ENCODE measurements at regions not wholly inside any gene's neighbourhood (a gene's known extent, or its start where the extent isn't known, plus 50 kb on each side); places are given as distances from the start of the nearest gene placed in this dataset.
"Not testable (repeated sequence)": the region's sequence is repeated elsewhere in the genome, so short reads cannot be mapped to it uniquely, and the experiment has no call there.

GRCh38 chr10:130935128-130935439 is 376.4 kb downstream of the TCERG1L start:
- DNase-seq (ENCODE audit: low read depth), result no peak

- DNase-seq (ENCODE audit: low read depth), result no peak
Measured at GRCh38 chr10:130935897-130936550, 375.5 kb downstream of the TCERG1L start.

GRCh38 chr10:130936851-130937250 is 374.7 kb downstream of the TCERG1L start:
- no peak for DNase-seq (ENCODE audit: low read depth)

- DNase-seq (ENCODE audit: low read depth), result no peak
Measured at GRCh38 chr10:130938051-130938450, 373.5 kb downstream of the TCERG1L start.

DNA sequence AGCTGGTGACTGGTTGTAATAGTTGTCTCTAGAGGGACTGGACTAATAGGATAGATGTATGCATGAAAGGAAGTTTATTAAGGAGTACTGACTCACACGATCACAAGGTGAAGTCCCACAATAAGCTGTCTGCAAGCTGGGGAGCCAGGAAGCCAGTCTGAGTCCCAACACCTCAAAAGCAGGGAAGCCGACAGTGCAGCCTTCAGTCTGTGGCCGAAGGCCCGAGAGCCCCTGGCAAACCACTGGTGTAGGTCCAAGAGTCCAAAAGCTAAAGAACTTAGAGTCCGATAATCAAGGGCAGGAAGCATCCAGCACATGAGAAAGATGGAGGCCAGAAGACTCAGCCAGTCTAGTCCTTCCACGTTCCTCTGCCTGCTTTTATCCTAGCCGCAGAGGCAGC is 372.6 kb downstream of the TCERG1L start:
- not testable (repeated sequence) for DNase-seq (ENCODE audit: low read depth)

- DNase-seq (ENCODE audit: low read depth), result no peak
Measured at GRCh38 chr10:130941886-130942285, 369.6 kb downstream of the TCERG1L start.

DNA sequence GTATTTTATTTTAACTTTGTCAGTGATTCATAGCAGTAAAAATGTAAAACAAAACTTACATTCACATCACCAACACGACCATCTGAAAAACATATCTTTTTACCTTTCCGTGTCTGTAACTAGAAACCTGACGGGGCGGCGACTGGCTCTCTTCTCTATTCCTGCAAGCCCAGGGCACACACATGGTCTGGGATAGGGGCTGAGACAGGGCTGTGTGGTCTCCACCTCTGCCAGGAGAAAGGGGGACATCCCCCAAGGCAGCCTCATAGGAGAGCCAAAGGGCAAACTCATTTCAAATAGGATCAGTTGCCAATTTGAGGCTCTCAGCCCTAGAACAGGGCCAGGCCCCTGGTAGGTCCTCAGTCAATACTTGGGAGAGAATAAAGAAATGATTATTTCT is 359.4 kb downstream of the TCERG1L start:
- DNase-seq (ENCODE audit: low read depth), result no peak

DNA sequence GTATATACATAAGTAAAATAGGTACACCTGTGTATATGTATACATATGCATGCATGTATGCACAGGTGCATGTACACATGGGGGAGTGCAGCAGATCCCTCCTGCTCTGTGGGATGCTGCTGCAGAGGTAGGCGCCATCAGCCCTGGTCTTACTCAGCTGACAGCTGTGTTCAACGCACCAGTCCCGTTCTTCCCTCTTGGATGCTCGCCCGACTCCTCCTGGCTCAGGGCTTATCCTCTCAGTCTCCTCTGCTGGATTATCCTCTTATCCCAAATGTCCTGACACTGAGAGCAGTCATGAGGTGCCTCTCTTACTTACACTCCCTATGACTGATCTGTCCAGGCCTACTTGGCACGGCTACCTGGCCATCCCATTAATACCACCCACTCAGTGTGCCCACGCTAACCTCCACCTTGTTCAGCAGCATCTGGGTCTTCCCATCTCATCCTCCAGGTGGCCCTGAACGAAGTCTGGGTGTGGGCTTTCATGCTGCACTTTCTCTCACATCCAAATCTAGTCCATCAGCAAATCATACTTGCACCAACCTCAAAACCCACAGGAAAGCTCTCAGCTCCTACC is 357.1 kb downstream of the TCERG1L start:
- no peak for DNase-seq (ENCODE audit: low read depth)

DNA sequence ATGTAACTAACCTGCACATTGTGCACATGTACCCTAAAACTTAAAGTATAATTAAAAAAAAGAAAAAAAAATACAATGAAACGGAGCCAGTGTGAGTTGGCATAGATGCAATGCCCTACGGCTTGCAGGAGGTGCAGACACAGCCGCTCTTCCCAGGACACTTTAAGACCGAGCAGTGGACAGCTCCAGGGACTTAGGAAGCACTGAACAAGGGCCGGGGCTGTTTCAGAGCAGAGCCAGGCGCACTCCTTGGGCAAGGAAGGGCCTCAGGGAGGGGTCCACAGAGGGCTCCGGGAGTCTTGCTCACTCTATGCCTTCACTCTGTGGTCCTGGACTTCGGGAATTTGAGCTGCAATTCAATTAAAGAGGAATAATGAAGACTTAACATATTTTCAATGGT is 355.3 kb downstream of the TCERG1L start:
- DNase-seq (ENCODE audit: low read depth), result no peak

DNA sequence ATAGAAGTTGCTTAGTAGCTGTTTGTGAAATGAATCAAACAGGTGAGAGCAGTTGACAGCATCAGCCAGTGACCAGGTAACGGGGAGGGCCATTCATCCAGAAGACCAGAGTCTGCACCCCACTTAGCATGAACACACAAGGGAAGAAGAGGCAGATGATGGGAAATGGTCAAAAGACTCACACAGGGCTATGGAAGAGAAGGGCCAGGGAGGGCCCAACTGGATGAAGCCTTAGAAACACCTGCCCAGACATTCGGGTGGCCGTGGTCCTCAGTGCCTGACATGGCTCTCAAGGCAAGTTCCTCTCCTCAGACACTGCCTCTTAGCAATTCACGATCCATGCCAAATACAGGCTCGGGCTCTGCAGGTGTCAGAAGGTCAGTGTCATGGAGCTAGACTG is 354.1 kb downstream of the TCERG1L start:
- no peak for DNase-seq (ENCODE audit: low read depth)

DNA sequence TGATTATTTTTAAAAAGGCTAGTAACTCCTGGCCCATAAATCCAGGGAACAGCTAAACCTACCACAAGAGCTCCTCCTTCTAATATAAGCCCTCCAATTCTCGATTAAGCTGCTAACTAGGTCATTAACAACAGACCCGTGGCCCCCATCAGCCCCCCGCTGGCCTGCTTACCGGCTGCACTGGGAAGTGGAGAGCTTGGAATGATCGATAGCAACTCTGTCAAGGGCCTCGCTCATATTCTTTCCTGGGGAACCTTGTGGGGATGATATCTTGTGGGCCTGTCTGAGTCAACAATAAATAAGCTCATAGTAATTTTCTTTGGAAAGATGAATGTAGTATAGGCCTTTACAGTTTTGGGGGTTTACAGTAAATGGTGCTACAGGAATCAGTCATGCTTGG is 353.5 kb downstream of the TCERG1L start:
- DNase-seq (ENCODE audit: low read depth), result no peak

- DNase-seq (ENCODE audit: low read depth), result no peak
Measured at GRCh38 chr10:130958981-130959751, 352.4 kb downstream of the TCERG1L start.

GRCh38 chr10:130959752-130960195 is 351.7 kb downstream of the TCERG1L start:
- DNase-seq (ENCODE audit: low read depth), result no peak

- DNase-seq (ENCODE audit: low read depth), result no peak
Measured at GRCh38 chr10:130960531-130960930, 351.0 kb downstream of the TCERG1L start.

DNA sequence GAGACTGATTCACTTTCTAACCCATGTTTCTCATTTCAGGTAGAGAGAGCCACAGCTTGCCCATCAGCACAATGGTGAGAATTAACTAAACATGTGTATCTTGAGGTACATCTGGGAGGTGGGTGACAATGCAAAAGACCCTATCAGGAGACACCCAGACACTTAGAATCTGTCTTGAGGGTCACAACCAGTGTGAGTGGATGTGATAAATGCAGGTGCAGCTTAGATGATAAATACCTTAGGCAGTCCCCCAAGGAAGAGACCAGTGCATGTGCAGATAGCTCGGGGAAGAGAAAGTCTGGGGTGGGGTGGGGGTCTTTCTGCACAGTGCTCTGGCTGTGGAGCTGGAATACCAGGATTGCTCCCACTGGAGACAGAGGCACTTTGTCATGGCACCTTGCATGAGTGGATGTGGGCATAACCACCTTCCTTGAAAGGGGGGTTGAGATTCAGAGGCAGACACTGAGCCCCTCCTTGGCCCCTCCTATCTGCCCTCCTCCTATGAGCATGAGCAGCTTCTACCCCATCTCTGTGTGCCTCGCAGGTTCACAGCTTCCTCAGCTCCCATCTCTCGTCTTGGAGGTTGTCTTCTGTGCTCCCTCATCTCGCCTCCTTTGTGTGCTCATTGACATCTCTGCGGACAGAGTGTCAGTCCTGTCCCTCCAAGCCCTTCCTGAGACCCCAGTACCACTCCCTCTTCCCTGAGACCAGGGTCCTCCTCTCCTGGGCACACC is 349.8 kb downstream of the TCERG1L start:
- no peak for DNase-seq (ENCODE audit: low read depth)

- no peak for DNase-seq (ENCODE audit: low read depth)
Measured at GRCh38 chr10:130962240-130963051, 349.1 kb downstream of the TCERG1L start.

DNA sequence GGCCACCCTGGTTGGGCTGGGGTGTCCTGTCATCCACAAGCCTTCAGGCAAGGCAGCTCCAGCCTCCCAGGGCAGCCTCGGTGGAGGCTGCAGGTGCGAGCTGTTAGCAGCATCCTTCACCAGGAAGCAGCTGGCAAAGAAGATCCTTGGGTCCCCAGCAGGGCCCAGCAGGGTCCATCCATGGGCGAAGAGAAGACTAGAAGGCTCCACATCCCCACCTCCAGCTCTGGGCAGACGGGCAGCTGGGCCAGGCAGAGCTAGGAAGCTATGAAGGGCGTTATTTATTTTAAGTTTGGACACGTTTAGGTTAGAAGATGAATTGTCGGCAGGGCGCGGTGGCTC is 348.5 kb downstream of the TCERG1L start:
- no peak for DNase-seq (ENCODE audit: low read depth)

DNA sequence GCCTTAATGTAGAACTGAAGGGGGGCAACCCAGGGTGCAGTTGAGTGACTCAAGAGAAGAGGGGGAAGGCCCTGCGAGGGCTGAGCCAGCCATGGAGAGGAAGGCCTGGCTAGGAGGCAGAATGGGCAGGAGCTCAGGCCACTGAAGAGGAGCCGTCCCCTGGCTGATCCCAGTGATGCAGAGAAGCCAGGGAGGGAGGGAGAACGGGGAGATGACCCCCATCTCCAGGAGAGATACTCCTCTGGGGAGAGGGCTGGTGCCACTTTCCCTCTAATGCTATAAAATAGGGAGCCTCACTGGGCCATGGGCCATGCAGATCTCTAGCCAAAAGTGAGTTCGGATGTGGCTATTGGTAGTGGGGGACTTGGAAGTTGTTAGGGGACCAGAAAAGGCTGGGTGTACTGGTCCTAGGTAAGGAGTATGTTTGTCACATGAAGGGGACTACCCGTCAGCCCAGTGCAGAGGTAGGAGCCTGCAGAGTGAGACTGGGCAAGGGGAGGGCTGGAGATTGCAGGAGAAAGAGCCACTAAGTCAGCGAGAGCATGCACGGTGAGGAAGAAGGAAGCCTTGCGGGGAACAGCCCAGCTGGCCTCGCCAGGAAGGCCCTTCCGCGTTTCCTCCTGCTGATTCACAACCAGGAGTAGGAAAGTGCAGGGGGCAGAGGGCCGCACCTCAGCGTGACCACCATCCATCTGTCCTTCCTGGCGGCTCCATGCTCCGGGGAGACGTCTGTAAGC is 347.6 kb downstream of the TCERG1L start:
- no peak for DNase-seq (ENCODE audit: low read depth)

DNA sequence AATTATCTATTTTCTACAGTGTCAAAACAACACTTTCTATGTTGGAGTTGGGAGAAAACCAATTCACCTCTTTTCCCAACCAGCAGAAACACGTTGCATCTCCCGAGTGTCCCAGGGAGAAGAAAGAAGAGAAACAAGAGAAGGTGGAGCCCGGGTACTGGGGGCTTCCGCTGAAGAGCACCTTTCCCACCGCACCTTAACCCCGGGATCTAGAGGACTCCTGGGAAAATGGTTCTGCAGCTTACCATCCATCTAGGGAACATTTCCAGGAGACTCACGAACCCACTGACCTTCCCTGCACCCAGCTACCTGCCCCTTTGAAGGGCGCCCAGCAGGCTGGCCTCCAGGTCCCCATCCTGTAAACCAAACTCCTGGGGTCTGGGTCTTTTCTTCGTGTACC is 346.8 kb downstream of the TCERG1L start:
- no peak for DNase-seq (ENCODE audit: low read depth)

GRCh38 chr10:130967161-130967560 is 344.4 kb downstream of the TCERG1L start:
- no peak for DNase-seq (ENCODE audit: low read depth)

GRCh38 chr10:130967784-130968183 is 343.7 kb downstream of the TCERG1L start:
- no peak for DNase-seq (ENCODE audit: low read depth)
